OCI-LY3 (cell line): ENCODE measurements at regions not wholly inside any gene's neighbourhood (a gene's known extent, or its start where the extent isn't known, plus 50 kb on each side); places are given as distances from the start of the nearest gene placed in this dataset.

ENCODE experiments used
- H2AFZ ChIP-seq: fragments of 200-600, 300-600 bp; shearing (Covaris generic); 2 replicates; pipeline ENCODE4 v1.6.0; 2014; ENCODE audit warnings: antibody characterized with exemption, low read depth, low read length
- H3K27ac ChIP-seq: fragments of 200-600, 300-600 bp; sonication (generic); 2 replicates; pipeline ENCODE4 v1.5.1; 2014; ENCODE audit warnings: mild to moderate bottlenecking, low read length, moderate library complexity, mixed read lengths
- H3K27me3 ChIP-seq: fragments of 200-600, 300-600 bp; sonication (generic); 2 replicates; pipeline ENCODE4 v1.6.1; 2014; ENCODE audit warnings: low read depth, low read length, mixed read lengths
- H3K36me3 ChIP-seq: fragments of 200-600, 300-600 bp; sonication (generic); replicated peaks from 2 replicates; pipeline ENCODE3; 2014; ENCODE audit warnings: low read depth, low read length, mixed read lengths
- H3K4me1 ChIP-seq: fragments of 300-600, 200-600 bp; sonication (generic); 2 replicates; pipeline ENCODE4 v1.6.1; 2014; ENCODE audit warnings: low read length, mixed read lengths
- H3K4me2 ChIP-seq: fragments of 200-600, 300-600 bp; sonication (generic); 2 replicates; pipeline ENCODE4 v1.6.1; 2014; ENCODE audit warnings: low read length, mixed read lengths
- H3K4me3 ChIP-seq: fragments of 300-600, 200-600 bp; sonication (generic); 2 replicates; pipeline ENCODE4 v1.5.1; 2014; ENCODE audit warnings: antibody characterized with exemption, mild to moderate bottlenecking, low read length, moderate library complexity
- H3K79me2 ChIP-seq: fragments of 300-600, 200-600 bp; shearing (Covaris generic); 2 replicates; pipeline ENCODE4 v1.6.1; 2014; ENCODE audit warnings: mild to moderate bottlenecking, low read length, mixed read lengths
- H3K9ac ChIP-seq: fragments of 300-600, 200-600 bp; shearing (Covaris generic); 2 replicates; pipeline ENCODE4 v1.6.0; 2014; ENCODE audit warnings: mild to moderate bottlenecking, low read length, moderate library complexity
- H3K9me3 ChIP-seq: fragments of 200-600, 300-600 bp; shearing (Covaris generic); 2 replicates; pipeline ENCODE4 v1.6.1; 2014; ENCODE audit warnings: low read length, mixed read lengths; ENCODE audit not compliant: insufficient read depth
- H4K20me1 ChIP-seq: fragments of 200-600, 300-600 bp; sonication (generic); 2 replicates; pipeline ENCODE4 v1.6.1; 2016; ENCODE audit warnings: low read length, mixed read lengths; ENCODE audit not compliant: insufficient read depth
- EZH2phosphoT487 ChIP-seq: fragments of 200-600 bp; shearing (Covaris generic); IDR thresholded peaks from 2 replicates; pipeline ENCODE4 v1.6.1; 2018; ENCODE audit warnings: antibody characterized with exemption, mixed run types, low read depth
- TF ChIP-seq, protein P1 (sequence below): fragments of 200-600, 300-600 bp; sonication (generic); IDR thresholded peaks from 2 replicates; pipeline ENCODE4 v1.5.1; 2014; ENCODE audit warnings: antibody characterized with exemption, low read length, low read depth

DNA sequence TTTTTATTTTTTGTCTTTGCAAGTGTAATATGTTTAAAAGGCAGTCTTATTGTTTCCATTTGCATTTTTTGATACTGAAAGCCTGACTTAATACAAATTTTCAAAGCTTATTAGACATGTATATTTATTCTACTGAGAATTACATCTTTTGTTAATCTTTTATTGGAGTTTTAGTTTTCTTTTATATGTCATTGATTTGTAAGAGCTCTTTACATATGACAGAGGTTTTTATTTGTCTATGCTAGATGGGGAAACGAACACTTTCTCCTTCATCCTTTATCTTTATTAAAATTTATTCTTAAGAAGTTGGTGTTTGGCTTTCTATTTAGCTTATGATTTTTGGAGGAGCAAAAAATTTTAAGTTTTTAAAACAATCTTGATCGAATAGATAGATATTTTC, 234.4 kb upstream of the SRRM4 start:
- Histone ChIP-seq H3K79me2 (no peaks in the 10 kb centered on the region), H3K9me3 (no peaks in the 10 kb centered on the region), H3K36me3 (no peaks in the 10 kb centered on the region), H3K4me3 (no peak overlapping the region), H2AFZ (no peak overlapping the region), H4K20me1 (no peaks in the 10 kb centered on the region), H3K9ac (no peak overlapping the region), H3K4me1 (no peaks in the 10 kb centered on the region), H3K27me3 (no peaks in the 10 kb centered on the region; the same call in 1 of the 2 replicates), H3K27ac (no peak overlapping the region), H3K4me2 (no peak overlapping the region)
- no peak for TF ChIP-seq EZH2phosphoT487
- TF ChIP-seq, protein P1, sequence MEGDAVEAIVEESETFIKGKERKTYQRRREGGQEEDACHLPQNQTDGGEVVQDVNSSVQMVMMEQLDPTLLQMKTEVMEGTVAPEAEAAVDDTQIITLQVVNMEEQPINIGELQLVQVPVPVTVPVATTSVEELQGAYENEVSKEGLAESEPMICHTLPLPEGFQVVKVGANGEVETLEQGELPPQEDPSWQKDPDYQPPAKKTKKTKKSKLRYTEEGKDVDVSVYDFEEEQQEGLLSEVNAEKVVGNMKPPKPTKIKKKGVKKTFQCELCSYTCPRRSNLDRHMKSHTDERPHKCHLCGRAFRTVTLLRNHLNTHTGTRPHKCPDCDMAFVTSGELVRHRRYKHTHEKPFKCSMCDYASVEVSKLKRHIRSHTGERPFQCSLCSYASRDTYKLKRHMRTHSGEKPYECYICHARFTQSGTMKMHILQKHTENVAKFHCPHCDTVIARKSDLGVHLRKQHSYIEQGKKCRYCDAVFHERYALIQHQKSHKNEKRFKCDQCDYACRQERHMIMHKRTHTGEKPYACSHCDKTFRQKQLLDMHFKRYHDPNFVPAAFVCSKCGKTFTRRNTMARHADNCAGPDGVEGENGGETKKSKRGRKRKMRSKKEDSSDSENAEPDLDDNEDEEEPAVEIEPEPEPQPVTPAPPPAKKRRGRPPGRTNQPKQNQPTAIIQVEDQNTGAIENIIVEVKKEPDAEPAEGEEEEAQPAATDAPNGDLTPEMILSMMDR, result no peak

DNA sequence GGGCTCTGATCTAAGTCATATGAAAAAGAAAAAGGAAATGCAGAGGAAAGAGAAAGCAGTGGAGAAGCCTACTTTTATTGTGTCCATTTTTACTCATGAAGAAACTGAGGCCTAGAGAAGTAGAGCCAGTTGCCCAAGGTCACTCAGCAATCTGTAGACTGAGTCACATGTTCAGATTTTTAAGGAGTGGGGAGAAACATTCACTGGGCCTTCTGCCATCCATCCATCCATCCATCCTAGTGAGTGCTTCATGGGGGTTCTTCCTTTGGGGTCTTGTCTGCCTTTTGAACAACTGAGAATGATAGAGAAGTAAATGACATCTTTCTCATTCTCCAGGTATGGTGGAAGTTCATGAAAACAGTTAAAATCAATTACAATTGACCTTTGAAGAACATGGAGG, 233.6 kb upstream of the SRRM4 start:
- Histone ChIP-seq H3K9ac (no peak overlapping the region), H3K27me3 (no peaks in the 10 kb centered on the region), H3K36me3 (no peaks in the 10 kb centered on the region), H3K4me2 (no peak overlapping the region), H3K4me1 (no peaks in the 10 kb centered on the region), H4K20me1 (no peaks in the 10 kb centered on the region), H3K79me2 (no peaks in the 10 kb centered on the region), H3K27ac (no peak overlapping the region), H3K9me3 (no peaks in the 10 kb centered on the region), H3K4me3 (no peak overlapping the region), H2AFZ (no peak overlapping the region)
- TF ChIP-seq, protein P1, result no peak
- TF ChIP-seq EZH2phosphoT487, result no peak

DNA sequence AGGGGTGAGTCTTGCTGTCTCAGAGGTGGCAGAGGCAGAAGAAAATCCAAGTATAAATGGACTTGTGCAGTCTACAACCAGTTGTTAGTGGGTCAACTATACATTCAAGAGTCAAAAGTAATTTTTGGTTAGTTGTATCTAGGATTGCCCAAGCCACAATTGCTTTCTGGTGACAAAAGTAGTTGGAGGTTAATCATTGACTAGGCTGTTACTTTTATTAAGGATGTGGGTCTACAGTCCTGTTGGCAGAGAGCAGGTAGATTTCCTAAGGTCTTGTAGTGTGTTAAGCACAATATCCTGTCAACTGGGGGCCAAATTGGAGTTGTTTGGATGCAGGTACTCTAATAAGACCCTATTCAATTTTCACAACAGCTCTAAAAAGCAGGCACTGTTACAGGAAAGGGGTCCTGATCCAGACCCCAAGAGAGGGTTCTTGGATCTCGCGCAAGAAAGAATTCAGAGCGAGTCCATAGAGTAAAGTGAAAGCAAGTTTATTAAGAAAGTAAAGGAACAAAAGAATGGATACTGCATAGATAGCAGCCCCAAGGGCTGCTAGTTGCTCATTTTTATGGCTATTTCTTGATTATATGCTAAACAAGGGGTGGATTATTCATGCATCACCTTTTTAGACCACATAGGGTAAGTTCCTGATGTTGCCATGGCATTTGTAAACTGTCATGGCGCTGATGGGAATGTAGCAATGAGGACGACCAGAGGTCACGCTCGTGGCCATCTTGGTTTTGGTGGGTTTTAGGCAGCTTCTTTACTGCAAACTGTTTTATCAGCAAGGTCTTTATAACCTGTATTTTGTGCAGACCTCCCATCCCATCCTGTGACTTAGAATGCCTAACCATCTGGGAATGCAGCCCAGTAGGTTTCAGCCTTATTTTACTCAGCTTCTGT, 232.6 kb upstream of the SRRM4 start:
- H4K20me1 ChIP-seq, result no peaks in the 10 kb centered on the region
- TF ChIP-seq EZH2phosphoT487, result no peak
- TF ChIP-seq, protein P1, result no peak
- no peak overlapping the region for H2AFZ ChIP-seq
- H3K4me2 ChIP-seq, result no peak overlapping the region
- H3K79me2 ChIP-seq, result no peaks in the 10 kb centered on the region
- H3K9ac ChIP-seq, result no peak overlapping the region
- no peaks in the 10 kb centered on the region for H3K9me3 ChIP-seq
- H3K4me3 ChIP-seq, result no peak overlapping the region
- H3K27me3 ChIP-seq, result no peaks in the 10 kb centered on the region
- H3K27ac ChIP-seq, result no peak overlapping the region
- no peaks in the 10 kb centered on the region for H3K4me1 ChIP-seq
- no peaks in the 10 kb centered on the region for H3K36me3 ChIP-seq

DNA sequence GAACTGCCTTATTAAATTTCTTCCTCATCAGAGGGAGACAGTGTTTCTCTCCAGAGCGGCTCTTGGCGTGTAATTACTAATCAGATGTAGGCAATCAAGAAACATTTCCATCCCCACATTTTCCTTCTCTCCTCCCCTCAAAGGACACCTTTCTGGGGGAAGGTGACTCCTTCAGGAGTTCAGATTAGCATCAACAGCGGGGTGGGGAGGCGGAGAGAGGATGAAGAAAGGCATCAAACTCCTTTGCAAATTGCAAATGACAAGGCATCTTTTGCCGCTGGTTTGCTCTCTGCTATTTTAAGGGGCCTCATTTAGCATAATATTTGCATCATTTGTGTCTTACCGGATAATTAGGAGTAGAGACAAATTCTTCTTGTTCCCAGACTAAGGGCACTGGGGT, 231.7 kb upstream of the SRRM4 start:
- TF ChIP-seq, protein P1, result no peak
- TF ChIP-seq EZH2phosphoT487, result no peak
- H3K27me3 ChIP-seq, result no peaks in the 10 kb centered on the region
- no peaks in the 10 kb centered on the region for H3K79me2 ChIP-seq
- H3K4me3 ChIP-seq, result no peak overlapping the region
- H3K4me1 ChIP-seq, result no peaks in the 10 kb centered on the region
- H3K36me3 ChIP-seq, result no peaks in the 10 kb centered on the region
- H3K9me3 ChIP-seq, result no peaks in the 10 kb centered on the region
- H4K20me1 ChIP-seq, result no peaks in the 10 kb centered on the region; the same call in 1 of the 2 replicates
- H3K27ac ChIP-seq, result no peak overlapping the region
- no peak overlapping the region for H2AFZ ChIP-seq
- no peak overlapping the region for H3K9ac ChIP-seq
- no peak overlapping the region for H3K4me2 ChIP-seq
